DND-41 (cell line): ENCODE measurements at regions not wholly inside any gene's neighbourhood (a gene's known extent, or its start where the extent isn't known, plus 50 kb on each side); places are given as distances from the start of the nearest gene placed in this dataset.

ENCODE experiments used
- ATAC-seq: fragments of 200-7000 bp; cut with Tn5 transposase; 3 replicates; pipeline ENCODE4 v1.9.1; 2021; ENCODE audit warnings: low read depth; ENCODE audit not compliant: insufficient read depth
- DNase-seq: peaks from one replicate; pipeline ENCODE4 v3.0.0-alpha.2; 2020
- H2AFZ ChIP-seq: 2 replicates; pipeline ENCODE4 v1.6.0; 2012; ENCODE audit warnings: low read depth, low read length
- H3K27ac ChIP-seq: 2 replicates; pipeline ENCODE4 v1.5.1; 2012; ENCODE audit warnings: low read length, inconsistent platforms
- H3K27me3 ChIP-seq: fragments of 200-600 bp; sonication (generic); 2 replicates; pipeline ENCODE4 v1.6.0; 2012; ENCODE audit warnings: low read length, mild to moderate bottlenecking, inconsistent platforms; ENCODE audit not compliant: insufficient read depth, poor library complexity
- H3K36me3 ChIP-seq: 2 replicates; pipeline ENCODE4 v1.5.1; 2012; ENCODE audit warnings: low read length, inconsistent platforms; ENCODE audit not compliant: insufficient read depth
- H3K4me1 ChIP-seq: 2 replicates; pipeline ENCODE4 v1.5.1; 2012; ENCODE audit warnings: mild to moderate bottlenecking, low read length; ENCODE audit not compliant: insufficient read depth
- H3K4me2 ChIP-seq: 2 replicates; pipeline ENCODE4 v1.6.0; 2012; ENCODE audit warnings: mild to moderate bottlenecking, moderate library complexity, low read length, inconsistent platforms; ENCODE audit not compliant: insufficient read depth
- H3K4me3 ChIP-seq, 2 experiments: fragments of 200-600 bp in 1 of 2; shearing (Covaris generic) in 1 of 2; 2 replicates each; pipeline ENCODE4 v1.5.1; 2012 to 2016; ENCODE audit warnings: inconsistent platforms in 2 of 2, low read length in 2 of 2, mild to moderate bottlenecking in 2 of 2, low read depth in 1 of 2, moderate library complexity in 1 of 2
- H3K79me2 ChIP-seq: 2 replicates; pipeline ENCODE4 v1.6.0; 2012; ENCODE audit warnings: low read length, inconsistent platforms; ENCODE audit not compliant: insufficient read depth
- H3K9ac ChIP-seq: 2 replicates; pipeline ENCODE4 v1.6.0; 2012; ENCODE audit warnings: low read depth, mild to moderate bottlenecking, inconsistent platforms, low read length, moderate library complexity
- H3K9me3 ChIP-seq: 2 replicates; pipeline ENCODE4 v1.5.1; 2012; ENCODE audit warnings: low read length, moderate library complexity, mild to moderate bottlenecking, inconsistent platforms; ENCODE audit not compliant: insufficient read depth, severe bottlenecking
- H4K20me1 ChIP-seq: 2 replicates; pipeline ENCODE4 v1.6.0; 2012; ENCODE audit warnings: low read length; ENCODE audit not compliant: insufficient read depth
- EZH2 ChIP-seq: IDR thresholded peaks from 3 replicates; pipeline ENCODE4 v1.6.1; 2012; ENCODE audit warnings: borderline replicate concordance, low read depth, mild to moderate bottlenecking, moderate library complexity, low read length, inconsistent platforms; ENCODE audit not compliant: severe bottlenecking
- TF ChIP-seq, protein P1 (sequence below): IDR thresholded peaks from 2 replicates; pipeline ENCODE4 v1.5.1; 2012; ENCODE audit warnings: borderline replicate concordance, low read length, moderate library complexity, mild to moderate bottlenecking; ENCODE audit not compliant: poor library complexity, severe bottlenecking; ENCODE audit errors: extremely low read depth

GRCh38 chr18:68472701-68473295 lies 242.1 kb downstream of the TMX3 start:
- no peak for ATAC-seq
- no peaks in the 10 kb centered on the region for H3K27me3 ChIP-seq
- no peak overlapping the region for H3K4me2 ChIP-seq
- DNase-seq: no peak
- H3K36me3 ChIP-seq: no peaks in the 10 kb centered on the region
- H4K20me1 ChIP-seq: no peaks in the 10 kb centered on the region
- H3K9ac ChIP-seq: no peak overlapping the region
- no peaks in the 10 kb centered on the region for H3K9me3 ChIP-seq
- no peak overlapping the region for H3K4me3 ChIP-seq
- TF ChIP-seq, protein P1, sequence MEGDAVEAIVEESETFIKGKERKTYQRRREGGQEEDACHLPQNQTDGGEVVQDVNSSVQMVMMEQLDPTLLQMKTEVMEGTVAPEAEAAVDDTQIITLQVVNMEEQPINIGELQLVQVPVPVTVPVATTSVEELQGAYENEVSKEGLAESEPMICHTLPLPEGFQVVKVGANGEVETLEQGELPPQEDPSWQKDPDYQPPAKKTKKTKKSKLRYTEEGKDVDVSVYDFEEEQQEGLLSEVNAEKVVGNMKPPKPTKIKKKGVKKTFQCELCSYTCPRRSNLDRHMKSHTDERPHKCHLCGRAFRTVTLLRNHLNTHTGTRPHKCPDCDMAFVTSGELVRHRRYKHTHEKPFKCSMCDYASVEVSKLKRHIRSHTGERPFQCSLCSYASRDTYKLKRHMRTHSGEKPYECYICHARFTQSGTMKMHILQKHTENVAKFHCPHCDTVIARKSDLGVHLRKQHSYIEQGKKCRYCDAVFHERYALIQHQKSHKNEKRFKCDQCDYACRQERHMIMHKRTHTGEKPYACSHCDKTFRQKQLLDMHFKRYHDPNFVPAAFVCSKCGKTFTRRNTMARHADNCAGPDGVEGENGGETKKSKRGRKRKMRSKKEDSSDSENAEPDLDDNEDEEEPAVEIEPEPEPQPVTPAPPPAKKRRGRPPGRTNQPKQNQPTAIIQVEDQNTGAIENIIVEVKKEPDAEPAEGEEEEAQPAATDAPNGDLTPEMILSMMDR: no peak
- TF ChIP-seq EZH2: no peak
- H3K79me2 ChIP-seq: no peaks in the 10 kb centered on the region
- no peak overlapping the region for H3K27ac ChIP-seq
- no peaks in the 10 kb centered on the region for H3K4me1 ChIP-seq
- H2AFZ ChIP-seq: no peak overlapping the region

GRCh38 chr18:68469049-68469625 lies 245.8 kb downstream of the TMX3 start:
- no peak overlapping the region for H3K4me3 ChIP-seq
- no peaks in the 10 kb centered on the region for H3K36me3 ChIP-seq
- H3K4me2 ChIP-seq: no peak overlapping the region
- no peak for DNase-seq
- H3K27me3 ChIP-seq: no peaks in the 10 kb centered on the region
- TF ChIP-seq, protein P1: no peak
- no peak for TF ChIP-seq EZH2
- no peaks in the 10 kb centered on the region for H3K4me1 ChIP-seq
- H3K27ac ChIP-seq: no peak overlapping the region
- no peaks in the 10 kb centered on the region for H3K9me3 ChIP-seq
- no peak for ATAC-seq
- no peaks in the 10 kb centered on the region for H4K20me1 ChIP-seq
- no peak overlapping the region for H2AFZ ChIP-seq
- no peaks in the 10 kb centered on the region for H3K79me2 ChIP-seq
- no peak overlapping the region for H3K9ac ChIP-seq

DNA sequence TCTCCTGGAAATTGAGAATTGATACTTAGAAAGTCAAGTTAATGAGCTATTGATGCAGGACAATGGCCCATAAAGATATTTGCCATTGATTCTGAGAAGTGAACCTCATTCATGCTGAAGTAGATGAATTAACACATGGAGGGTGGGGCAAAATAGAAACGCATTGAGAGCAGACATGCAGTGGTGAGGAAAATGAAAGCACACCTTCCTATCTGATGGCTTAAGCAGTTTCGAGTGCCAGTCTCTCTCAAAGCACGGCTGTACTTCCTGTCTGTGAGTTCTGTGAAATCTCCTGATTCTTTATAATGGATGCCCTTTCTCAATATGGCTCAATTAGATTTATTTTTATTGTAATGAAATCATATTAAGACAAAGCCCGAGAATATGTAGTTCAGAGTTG lies 247.0 kb downstream of the TMX3 start:
- TF ChIP-seq EZH2: no peak
- TF ChIP-seq, protein P1: no peak
- ATAC-seq: no peak
- no peaks in the 10 kb centered on the region for H4K20me1 ChIP-seq
- no peaks in the 10 kb centered on the region for H3K79me2 ChIP-seq
- H3K4me2 ChIP-seq: no peak overlapping the region
- H3K27ac ChIP-seq: no peak overlapping the region
- no peaks in the 10 kb centered on the region for H3K27me3 ChIP-seq
- no peaks in the 10 kb centered on the region for H3K9me3 ChIP-seq
- no peaks in the 10 kb centered on the region for H3K36me3 ChIP-seq
- no peak for DNase-seq
- H3K4me3 ChIP-seq: no peak overlapping the region
- no peak overlapping the region for H2AFZ ChIP-seq
- no peak overlapping the region for H3K9ac ChIP-seq
- H3K4me1 ChIP-seq: no peaks in the 10 kb centered on the region

DNA sequence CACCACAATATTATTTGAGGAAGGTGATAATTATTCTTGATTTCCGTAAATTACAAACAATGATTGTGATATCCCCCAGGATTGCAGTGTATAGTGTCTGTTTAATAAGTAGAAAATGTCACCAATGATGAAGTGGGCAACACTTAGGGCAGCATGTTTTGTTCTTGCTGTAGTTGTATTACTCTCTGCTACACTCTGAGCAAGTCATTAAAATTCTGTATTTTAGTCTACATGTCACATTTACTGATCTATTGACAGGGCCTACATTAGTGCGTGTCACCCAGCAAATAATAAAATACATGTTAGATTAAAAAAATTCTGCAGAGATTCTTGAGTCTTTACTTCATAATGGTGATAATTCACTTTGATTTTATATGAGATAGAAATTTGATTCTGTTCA lies 247.6 kb downstream of the TMX3 start:
- no peaks in the 10 kb centered on the region for H4K20me1 ChIP-seq
- H3K9me3 ChIP-seq: no peaks in the 10 kb centered on the region
- TF ChIP-seq EZH2: no peak
- TF ChIP-seq, protein P1: no peak
- H3K4me3 ChIP-seq: no peak overlapping the region
- H3K9ac ChIP-seq: no peak overlapping the region
- no peak for DNase-seq
- no peaks in the 10 kb centered on the region for H3K27me3 ChIP-seq
- H3K27ac ChIP-seq: no peak overlapping the region
- no peaks in the 10 kb centered on the region for H3K4me1 ChIP-seq
- H3K79me2 ChIP-seq: no peaks in the 10 kb centered on the region
- no peak for ATAC-seq
- H3K4me2 ChIP-seq: no peak overlapping the region
- H2AFZ ChIP-seq: no peak overlapping the region
- no peaks in the 10 kb centered on the region for H3K36me3 ChIP-seq
